ENCODE measurements at regions not wholly inside any gene's neighbourhood (a gene's known extent, or its start where the extent isn't known, plus 50 kb on each side); places are given as distances from the start of the nearest gene placed in this dataset.
"Not testable (repeated sequence)": the region's sequence is repeated elsewhere in the genome, so short reads cannot be mapped to it uniquely, and the experiment has no call there.

DNA sequence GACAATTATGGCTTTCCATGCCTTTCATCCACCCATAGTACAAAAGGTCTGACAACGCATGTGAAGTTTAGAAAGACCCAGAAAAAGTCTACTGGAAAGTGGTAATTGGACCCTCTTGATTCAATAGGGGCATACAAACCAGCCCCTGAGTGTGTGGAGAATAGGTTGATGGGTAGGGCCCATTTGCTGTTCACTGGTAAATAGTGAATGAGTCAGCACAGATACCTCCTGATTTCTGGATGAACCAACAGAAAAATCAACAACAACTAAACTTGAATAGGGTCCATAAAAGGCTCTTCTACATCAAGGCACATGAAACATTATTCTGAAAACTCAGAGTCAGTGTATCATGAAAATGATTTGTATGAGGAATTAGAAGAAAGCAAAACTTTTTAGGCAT, 235.4 kb upstream of the SLC35B3 start:
- no peak for DNase-seq

DNA sequence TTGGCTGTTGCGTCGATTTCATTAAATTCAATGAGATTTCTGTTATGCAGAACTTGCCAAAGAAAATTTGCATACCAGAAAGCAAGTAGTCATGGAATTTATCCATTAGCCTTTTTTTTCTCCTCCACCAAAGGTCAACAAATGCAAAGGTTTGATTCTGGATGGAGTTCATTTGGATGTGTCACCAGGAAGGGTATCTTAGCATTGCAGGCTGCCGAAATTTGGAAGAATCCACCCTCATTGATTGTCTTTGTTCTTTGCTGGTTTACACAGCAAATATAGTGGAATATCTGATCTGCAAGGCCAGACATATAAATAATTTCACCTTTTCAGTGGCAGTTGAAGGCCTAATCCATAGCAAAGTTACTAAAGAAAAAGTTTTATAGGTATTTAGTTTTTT, 229.4 kb upstream of the SLC35B3 start:
- DNase-seq: no peak

DNA sequence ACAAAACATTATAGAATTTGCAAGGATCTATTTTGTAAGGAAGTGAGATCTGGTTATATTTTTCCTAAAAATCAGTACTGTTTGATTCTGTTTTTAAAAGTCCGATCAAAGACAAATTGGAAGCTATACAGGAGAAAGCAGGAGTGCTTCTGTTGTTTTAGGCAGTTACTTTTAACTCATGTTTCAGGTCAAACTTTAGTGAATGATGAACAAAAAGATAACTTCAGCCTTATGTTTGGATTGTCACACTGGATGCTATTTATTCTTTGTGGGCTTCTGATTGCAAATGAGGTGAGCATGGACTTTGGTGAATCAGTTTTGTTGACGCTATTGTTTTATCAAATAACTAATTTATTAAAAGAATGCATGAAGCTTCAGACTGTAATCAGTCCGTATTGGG, 228.7 kb upstream of the SLC35B3 start:
- DNase-seq: no peak

DNA sequence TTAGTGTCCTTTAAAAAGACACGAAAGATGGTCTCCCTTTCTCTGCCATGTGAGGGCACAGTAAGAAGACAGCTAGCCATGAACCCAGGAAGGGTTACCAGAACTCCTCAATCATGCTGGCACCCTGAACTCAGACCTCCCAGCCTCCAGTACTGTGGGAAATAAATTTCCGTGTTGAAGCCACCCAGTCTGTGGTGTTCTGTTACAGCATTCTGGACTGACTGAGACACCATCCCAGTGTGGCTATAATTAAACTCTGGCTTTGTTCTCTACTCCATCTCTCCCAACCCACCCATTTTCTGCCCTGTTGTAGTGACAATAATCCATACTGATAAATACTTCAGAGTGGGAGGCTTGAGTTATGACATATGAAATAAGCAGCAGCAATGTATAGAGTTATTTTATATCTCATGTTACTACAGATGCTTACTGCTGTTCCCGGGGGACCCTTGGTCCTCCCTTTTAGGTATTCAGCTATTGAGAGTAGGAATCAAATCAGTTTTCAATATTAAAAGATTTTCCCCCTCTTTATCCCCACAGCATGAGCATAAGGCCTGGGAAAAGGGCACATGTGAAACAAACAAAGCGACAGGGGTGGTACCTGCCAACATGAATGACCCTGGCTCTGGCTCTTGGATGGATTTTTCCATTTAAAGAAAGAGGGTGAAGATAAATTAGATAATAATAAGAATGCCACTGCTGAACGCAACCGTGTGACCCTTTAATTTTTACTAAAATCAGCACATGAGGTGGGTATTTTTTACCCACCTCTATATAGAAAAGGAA, 224.3 kb upstream of the SLC35B3 start:
- no peak for DNase-seq

DNA sequence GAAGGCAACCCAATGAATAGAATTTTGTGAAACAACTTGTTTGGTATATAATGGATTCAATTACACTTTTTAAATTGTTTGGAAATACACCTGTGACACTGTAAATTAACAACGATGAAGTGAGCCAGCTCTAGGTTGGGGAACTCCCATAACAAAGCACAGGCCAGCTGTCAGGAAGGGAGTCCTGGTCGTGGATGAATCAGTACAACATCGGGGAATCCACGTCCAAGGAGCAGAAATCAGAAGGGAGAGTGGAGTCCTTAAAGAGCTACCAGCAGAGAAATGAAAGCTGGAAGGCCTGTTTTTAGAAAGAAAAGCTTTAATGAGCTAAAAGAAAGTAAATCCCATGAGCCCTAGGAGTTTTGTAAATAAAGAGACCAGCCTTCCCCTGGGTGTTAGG, 223.1 kb upstream of the SLC35B3 start:
- DNase-seq: no peak

DNA sequence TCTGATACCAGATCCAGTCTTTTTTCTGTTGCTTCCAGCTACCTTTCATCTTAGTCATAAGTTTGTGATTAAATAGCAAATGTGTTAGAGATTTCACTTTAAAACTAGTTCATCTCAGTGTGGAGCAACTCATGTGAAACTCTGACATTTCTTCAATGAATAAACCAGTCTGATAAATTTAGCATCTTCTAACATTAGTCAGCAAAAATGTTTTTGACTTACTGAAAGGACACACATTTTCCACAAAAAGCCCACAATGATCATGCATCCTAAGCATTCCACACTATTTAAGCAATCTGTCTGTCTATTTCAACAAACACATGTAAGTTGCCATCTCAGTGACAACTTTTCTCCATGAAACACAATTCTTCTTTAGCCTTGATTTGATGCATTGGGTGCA, 222.2 kb upstream of the SLC35B3 start:
- DNase-seq: no peak

DNA sequence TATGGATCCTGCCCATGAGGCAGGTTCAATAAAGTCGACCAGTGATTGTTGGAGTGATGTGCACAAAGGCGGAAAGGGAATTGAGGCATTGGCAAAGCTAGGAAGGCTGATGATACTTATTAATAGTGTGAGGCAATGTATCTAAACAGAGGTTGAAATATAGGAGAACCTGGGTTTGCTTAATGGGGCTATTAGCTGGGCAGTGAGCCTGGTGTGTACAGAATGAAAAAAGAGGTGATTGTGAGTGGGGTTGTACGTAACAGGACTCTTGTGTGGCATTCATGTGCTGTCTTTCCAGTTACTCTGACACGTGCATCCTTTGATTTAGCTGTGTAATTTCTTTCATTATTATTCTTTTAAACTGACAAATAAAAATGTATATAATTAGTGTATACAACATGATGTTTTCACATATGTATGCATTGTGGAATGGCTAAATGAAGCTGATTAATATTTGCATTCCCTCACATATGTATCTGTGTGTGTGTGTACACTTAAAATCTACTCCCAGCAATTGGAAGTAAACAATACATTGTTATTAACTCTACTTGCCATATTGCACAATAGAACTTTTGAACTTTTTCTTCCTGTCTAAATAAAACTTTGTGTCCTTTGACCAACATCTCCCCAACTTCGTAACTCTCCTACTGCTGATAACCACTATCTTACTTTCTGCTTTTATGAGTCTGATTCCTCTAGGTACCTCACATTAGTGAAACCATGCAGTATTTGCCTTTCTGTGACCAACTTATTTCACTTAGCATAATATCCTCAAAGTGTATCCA, 220.5 kb upstream of the SLC35B3 start:
- DNase-seq: no peak

DNA sequence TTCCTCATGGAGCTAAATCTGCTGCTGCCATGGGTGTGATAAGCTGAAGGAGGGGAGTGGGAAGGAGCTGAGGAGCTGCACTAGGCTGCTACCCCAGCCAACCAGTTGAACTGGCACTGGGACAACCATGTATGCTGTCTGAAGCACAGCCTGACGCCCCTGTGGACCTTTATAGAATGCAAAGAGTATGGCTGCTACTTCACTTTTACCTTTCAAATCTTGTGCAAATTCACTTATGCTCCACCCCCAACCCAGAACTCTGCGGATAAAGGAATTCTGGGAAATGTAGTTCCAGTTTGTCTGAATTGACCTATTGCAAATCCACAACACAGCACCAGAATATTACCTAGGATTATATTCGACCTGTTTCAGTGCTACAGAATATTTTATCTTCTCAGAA, 217.4 kb upstream of the SLC35B3 start:
- no peak for DNase-seq

DNA sequence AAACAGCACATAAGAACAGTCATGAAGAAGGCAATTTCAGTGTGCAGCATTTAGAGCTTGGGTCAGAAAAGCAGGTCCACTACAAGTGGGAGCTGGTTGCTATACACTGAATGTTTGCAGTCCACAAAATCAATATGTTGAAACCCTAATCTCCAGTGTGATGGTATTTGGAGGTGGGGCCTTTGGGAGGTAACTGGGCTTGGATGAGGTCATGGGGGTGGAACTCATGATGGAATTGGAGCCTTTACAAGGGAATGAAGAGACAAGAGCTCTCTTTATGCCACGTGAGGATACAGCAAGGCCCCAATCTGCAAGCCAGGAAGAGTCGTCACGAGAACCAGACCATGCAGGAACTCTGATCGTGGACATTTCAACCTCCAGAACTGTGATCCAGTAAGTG, 216.7 kb upstream of the SLC35B3 start:
- DNase-seq: no peak

DNA sequence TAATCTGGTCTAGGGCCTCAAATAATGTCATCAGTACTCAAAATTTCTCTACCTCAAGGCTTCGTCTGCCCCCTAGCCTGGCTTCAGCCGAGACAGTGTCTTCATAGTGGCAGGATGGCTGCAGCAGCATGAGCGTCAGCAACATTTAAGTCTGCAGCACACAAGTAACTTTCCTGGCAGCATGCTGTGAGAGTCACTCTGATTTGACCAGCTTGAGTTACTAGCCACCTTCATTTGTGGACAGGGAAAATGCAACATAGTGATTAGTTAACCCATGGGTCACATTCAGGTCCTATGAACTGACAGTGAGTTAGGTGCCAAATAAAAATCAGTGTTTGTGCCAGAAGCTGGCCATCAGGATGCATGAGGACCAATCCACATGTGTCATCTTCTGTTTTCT, 209.9 kb upstream of the SLC35B3 start:
- DNase-seq: no peak

DNA sequence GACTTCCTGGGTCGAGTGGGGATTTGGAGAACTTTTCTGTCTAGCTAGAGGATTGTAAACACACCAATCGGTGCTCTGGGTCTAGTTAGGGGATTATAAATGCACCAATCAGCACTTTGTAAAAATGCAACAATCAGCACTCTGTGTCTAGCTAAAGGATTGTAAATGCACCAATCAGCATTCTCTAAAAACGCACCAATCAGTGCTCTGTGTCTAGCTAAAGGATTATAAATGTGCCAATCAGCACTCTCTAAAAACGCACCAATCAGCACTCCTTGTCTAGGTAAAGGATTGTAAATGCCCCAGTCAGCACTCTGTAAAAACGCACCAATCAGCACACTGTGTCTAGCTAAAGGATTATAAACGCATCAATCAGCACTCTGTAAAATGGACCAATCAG, 209.0 kb upstream of the SLC35B3 start:
- DNase-seq: no peak

DNA sequence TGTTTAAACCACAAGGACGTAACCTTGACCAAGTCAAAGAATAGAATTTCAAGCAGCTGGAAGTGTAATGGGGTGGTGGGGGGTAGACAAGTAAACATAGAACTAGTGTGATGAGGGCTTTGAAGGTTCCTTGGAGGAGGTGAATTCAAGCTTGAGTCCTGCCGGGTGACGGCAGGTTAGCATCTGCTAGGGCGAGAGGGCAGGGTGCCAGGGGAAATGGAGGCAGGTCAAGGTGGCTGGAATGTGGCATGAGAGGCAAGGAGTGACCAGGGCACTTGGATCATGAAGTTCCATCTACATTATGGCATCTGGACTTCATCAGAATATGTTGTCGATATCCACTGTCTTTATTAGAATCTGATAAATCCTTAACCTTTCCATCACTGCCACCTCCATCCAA, 207.5 kb upstream of the SLC35B3 start:
- DNase-seq: no peak

DNA sequence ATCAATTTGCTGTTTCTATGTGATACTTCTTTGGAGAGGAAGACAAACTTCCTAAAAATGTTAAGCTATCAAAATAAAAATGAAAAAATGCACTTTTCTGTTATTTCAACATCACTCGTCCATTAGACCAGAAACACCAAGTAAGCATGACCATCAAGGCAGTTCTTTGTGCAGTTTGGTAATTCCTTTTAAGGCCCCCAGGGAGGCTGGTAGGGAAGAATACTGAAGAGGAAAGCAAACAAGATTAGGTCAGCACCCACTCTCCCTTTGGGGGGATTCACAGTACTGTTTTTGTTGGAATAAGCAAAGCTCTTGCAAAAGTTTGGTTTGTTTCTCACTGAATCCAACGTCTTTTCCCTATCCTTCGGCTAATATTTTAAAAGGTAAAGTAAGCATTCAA, 206.8 kb upstream of the SLC35B3 start:
- no peak for DNase-seq

DNA sequence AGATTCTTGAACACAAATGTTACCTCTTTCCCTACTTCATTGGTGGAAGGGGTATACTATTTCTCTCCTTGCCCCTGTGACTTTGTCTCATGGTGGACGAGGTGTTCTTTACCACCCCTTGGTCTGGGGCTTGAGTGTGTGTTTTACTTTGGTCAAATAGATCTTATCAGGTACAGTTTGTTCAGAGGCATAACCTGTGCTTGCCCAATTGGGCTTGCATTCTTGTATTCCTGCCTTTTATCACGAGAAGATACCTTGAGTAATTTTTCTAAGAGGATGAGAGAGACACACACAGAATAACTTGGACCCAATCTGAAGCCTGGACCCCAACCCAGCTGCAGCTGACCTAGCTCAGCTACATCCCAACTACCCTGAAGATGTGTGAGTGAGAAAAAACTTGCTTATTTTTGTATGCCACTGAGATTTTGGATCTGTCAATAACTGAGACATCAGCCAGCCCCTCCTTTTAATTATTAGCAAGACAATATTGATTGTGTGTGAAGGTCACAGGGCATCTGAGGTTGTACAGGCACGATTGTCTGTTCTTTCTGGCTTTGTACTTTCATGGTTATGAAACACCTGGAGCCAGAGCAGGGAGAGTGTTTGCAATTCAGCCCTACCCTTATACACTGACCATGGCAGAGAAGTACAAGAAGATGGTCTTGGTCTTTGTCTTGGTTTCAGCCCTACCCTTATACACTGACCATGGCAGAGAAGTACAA, 204.7 kb upstream of the SLC35B3 start:
- DNase-seq: no peak

DNA sequence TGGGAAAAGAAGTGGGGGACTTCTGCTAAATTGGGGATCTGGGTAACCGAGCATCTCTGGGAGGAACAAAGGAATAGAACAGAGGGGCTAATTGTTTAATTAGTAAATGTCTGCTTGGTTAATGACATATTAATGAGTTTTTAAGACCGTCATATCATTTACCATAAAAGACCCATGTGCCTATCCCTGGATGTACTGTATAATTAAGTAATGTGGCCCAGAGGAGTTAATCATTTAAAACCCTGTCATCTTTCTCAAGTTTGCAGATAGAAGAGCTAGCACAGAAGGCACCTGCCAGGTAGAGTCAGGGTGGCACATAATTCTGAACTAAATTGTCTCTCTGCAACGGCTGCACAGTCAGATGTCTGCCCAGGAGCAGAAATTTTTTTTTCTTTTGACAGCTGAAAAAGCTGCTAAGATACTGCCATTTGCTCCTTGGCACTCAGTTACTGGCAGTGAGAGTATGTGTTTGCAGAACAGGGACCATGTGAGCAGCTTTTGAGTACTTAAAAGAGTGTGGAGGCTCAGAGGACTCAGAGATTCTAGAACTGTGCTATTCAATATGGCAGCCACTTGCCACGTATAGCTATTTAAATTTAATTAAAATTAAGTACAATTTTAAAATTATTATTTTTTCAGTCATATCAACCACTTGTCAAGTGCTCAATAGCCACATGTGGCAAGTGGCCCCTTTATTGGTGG, 202.7 kb upstream of the SLC35B3 start:
- no peak for DNase-seq

DNA sequence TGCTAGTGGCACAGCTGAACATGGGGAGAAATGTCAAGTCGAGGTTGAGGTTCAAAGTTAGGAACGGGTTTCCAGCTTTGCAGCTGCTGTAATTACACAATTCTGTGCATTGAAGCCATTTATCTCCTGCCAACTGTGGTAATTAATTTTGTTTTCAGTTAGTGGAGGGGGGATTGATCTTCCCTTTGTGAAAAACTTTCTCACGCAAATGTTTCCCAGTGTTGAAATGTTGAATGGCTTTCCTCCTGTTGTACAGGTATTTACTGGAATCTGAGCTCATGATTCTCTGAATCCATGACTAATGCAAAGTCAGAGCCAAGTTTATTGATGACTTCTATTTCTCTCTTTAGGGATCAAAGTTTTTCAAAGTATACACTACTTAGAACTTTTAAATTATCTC, 198.4 kb upstream of the SLC35B3 start:
- DNase-seq: no peak

DNA sequence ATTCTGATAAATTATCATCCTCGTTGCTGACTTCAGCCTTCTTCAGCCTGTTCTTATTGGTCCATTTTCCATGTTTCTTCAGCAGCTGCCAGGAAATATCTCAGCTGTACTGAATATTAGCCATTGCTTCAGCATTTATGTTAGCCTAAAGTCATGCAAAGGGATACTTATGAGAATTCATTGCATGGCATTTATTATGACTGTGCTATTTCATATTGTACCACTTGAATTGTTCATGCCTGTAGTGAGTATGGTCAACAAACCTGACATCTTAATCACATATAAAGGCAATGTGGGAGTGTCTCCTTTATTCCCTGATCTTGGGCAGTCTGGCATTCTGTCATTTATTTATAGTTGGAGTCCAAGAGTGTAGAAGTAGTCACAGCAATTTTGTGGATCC, 193.4 kb upstream of the SLC35B3 start:
- no peak for DNase-seq

DNA sequence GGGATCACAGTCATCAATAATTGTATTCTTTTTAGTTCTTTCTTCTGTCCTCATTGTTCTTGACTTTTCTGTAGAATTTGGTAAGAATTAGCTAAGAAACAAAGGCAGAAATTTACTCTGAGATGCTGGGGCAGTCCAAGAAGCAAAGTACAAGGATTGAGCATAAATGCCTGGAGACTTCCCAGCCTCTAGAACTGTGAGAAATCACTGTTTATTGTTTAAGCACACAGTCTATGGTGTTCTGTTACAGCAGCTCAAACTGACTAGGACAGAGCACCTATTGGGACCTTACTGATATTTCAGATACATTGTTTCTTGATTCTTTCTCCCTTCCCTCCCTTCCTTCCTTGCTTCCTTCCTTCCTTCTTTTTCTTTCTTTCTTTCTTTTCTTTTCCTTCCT, 192.7 kb upstream of the SLC35B3 start:
- no peak for DNase-seq

DNA sequence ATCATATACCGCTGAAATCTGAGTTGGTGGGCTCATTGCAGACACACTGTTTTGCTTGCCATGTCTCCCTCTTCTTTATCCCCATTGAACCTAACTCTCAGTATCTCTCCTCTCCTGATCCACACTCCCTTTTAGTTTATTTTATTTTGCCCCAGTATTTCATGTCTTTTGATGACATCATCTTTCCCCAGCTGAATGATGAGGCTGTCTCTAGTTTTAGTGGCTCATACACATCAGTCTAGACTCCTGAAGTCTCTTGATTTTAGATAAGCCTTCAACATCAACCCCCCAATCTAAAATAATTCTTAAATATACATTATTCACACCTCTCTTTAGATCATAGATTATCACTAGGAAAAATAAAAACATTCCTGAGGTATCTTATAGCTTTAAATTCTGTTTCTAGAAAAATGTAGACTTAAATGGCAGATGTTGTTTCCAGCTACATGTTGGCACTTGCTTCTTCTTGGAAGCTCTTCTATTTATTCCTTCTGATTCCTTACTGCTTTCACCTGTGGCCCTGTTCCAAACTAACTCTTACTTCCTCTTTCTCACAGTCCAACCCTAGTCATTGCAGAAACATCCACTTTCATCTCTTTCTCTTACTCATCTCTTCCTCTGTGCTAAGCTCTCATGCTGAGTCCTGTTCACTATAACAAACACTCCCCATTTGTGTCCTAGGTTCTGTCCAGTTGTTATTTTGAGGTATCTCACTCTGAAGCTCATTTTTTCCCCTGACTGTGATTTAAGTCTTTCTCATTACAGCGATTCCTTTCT, 191.9 kb upstream of the SLC35B3 start:
- DNase-seq: no peak

DNA sequence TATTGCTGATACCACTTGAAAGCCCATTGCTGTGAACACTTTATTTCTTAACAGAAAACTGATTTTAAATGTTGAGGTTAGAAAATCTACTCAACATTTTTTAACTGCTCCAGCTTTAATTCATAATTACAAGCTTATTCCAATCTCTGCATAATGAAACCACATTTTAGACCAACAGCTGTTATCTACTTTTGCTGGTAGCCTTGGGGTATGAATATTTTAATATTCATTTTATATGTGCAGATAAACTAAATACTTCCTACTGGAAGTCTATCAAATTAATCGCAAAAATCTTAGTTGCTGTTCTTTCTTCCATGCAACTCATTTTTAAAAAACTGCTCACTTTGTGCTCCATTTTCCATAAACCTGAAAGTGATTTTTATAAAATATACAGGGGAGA, 189.3 kb upstream of the SLC35B3 start:
- no peak for DNase-seq

DNA sequence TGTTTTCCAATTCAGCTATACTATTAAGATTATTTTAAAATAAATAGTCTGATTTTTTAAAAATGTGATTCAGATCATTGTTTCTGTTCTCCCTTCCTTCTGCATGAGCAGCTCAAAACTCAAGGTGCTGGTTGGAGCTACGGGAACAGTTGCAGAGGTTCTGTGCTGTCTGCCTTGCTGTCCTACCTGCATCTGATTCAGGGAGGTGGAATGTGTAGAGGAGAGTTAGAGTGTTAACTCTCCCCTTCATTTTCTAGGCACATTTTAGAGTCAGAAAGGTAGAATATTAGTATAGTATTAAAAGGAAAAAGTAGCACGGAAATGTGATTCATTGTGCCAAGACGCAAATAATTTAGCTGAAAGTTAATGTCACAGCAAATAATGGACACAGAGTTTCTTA, 188.1 kb upstream of the SLC35B3 start:
- DNase-seq: no peak

DNA sequence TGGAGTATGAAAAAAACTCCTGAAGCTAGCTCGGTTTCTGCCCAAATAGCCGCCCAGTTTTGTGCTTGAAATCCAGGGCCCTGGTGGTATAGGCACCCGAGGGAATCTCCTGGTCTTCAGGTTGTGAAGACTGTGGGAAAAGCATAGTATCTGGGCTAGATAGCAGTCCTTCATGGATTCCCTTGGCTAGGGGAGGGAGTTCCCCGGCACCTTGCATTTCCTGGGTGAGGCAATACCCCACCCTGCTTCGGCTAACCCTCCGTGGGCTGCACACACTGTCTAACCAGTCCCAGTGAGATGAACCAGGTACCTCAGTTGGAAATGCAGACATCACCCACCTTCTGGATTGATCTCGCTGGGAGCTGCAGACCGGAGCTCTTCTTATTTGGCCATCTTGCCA, 184.5 kb upstream of the SLC35B3 start:
- DNase-seq: no peak

DNA sequence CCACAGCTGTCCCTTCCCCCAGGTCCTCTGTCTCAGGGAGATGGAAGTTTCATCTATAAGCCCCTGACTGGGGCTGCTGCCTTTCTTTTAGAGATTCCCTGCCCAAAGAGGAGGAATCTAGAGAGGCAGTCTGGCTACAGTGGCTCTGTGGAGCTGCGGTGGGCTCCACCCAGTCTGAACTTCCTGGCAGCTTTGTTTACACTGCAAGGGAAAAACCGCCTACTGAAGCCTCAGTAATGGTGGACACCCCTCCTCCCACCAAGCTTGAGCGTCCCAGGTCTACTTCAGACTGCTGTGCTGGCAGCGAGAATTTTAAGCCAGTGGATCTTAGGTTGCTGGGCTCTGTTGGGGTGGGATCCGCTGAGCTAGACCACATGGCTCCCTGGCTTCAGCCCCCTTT, 184.1 kb upstream of the SLC35B3 start:
- not testable (repeated sequence) for DNase-seq

All from activated CD8-positive, alpha-beta memory T cell treated with anti-CD3 and anti-CD28 coated beads, Interleukin-2, amount 50 U/mL, for 4 hours (primary cell).